ENCODE measurements at regions not wholly inside any gene's neighbourhood (a gene's known extent, or its start where the extent isn't known, plus 50 kb on each side); places are given as distances from the start of the nearest gene placed in this dataset.

- no peak for DNase-seq (ENCODE audit: low spot score)
Measured at GRCh38 chr18:22073411-22073810, 96.0 kb upstream of the GATA6 start.

GRCh38 chr18:22074282-22075070 lies 94.9 kb upstream of the GATA6 start:
- DNase-seq (ENCODE audit: low spot score): no peak

GRCh38 chr18:22080035-22080434 lies 89.4 kb upstream of the GATA6 start:
- DNase-seq (ENCODE audit: low spot score): no peak

GRCh38 chr18:22082408-22082807 lies 87.0 kb upstream of the GATA6 start:
- no peak for DNase-seq (ENCODE audit: low spot score)

GRCh38 chr18:22084547-22084946 lies 84.8 kb upstream of the GATA6 start:
- no peak for DNase-seq (ENCODE audit: low spot score)

- DNase-seq (ENCODE audit: low spot score): no peak
Measured at GRCh38 chr18:22086973-22087372, 82.4 kb upstream of the GATA6 start.

- no peak for DNase-seq (ENCODE audit: low spot score)
Measured at GRCh38 chr18:22088029-22088428, 81.4 kb upstream of the GATA6 start.

GRCh38 chr18:22088996-22089640 lies 80.3 kb upstream of the GATA6 start:
- no peak for DNase-seq (ENCODE audit: low spot score)

- DNase-seq (ENCODE audit: low spot score): no peak
Measured at GRCh38 chr18:22091341-22091740, 78.0 kb upstream of the GATA6 start.

- no peak for DNase-seq (ENCODE audit: low spot score)
Measured at GRCh38 chr18:22093731-22094357, 75.5 kb upstream of the GATA6 start.

GRCh38 chr18:22094358-22094734 lies 75.0 kb upstream of the GATA6 start:
- DNase-seq (ENCODE audit: low spot score): no peak

GRCh38 chr18:22098563-22098989 lies 70.8 kb upstream of the GATA6 start:
- DNase-seq (ENCODE audit: low spot score): no peak

GRCh38 chr18:22099925-22100324 lies 69.5 kb upstream of the GATA6 start:
- DNase-seq (ENCODE audit: low spot score): no peak

GRCh38 chr18:22101731-22102130 lies 67.7 kb upstream of the GATA6 start:
- no peak for DNase-seq (ENCODE audit: low spot score)

GRCh38 chr18:22102953-22103646 lies 66.3 kb upstream of the GATA6 start:
- no peak for DNase-seq (ENCODE audit: low spot score)

GRCh38 chr18:22103647-22104031 lies 65.8 kb upstream of the GATA6 start:
- no peak for DNase-seq (ENCODE audit: low spot score)

- DNase-seq (ENCODE audit: low spot score): no peak
Measured at GRCh38 chr18:22106536-22107292, 62.7 kb upstream of the GATA6 start.

- DNase-seq (ENCODE audit: low spot score): no peak
Measured at GRCh38 chr18:22108674-22109073, 60.7 kb upstream of the GATA6 start.

- no peak for DNase-seq (ENCODE audit: low spot score)
Measured at GRCh38 chr18:22109535-22109934, 59.9 kb upstream of the GATA6 start.

- DNase-seq (ENCODE audit: low spot score): no peak
Measured at GRCh38 chr18:22110461-22110924, 58.9 kb upstream of the GATA6 start.

GRCh38 chr18:22112215-22112614 lies 57.2 kb upstream of the GATA6 start:
- no peak for DNase-seq (ENCODE audit: low spot score)

All from AG08395 (cell line).